Stimulated activated CD8-positive, alpha-beta memory T cell treated with anti-CD3 and anti-CD28 coated beads, Interleukin-7, amount 100 ng/mL, for 24 hours (primary cell): ENCODE measurements at regions not wholly inside any gene's neighbourhood (a gene's known extent, or its start where the extent isn't known, plus 50 kb on each side); places are given as distances from the start of the nearest gene placed in this dataset.
"Not testable (repeated sequence)": the region's sequence is repeated elsewhere in the genome, so short reads cannot be mapped to it uniquely, and the experiment has no call there.

Source experiments
- DNase-seq: peaks from one replicate; pipeline ENCODE4 v3.0.0-alpha.2; 2020; ENCODE audit warnings: low read depth

- no peak for DNase-seq
Observed at GRCh38 chr6:10177704-10178103, 237.2 kb downstream of the TFAP2A start.

DNA sequence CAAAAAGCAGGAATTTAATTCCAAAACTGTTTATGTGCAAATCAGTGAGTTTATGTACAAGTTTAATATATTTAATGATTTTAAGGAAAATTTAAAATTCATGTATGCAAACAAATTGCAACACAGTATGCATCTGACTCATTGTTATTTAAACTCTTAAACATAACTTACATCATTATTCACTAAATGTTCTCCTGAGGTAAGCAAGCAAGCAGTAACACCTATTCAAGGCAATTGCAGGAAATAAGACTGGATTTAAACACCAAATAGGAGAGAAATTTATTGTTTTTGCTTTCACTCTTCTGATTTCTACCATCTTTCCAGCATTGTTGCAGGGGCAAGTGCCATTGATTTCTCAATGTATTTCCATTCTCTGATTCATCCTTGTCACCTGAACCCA is 239.5 kb downstream of the TFAP2A start:
- DNase-seq = no peak

DNA sequence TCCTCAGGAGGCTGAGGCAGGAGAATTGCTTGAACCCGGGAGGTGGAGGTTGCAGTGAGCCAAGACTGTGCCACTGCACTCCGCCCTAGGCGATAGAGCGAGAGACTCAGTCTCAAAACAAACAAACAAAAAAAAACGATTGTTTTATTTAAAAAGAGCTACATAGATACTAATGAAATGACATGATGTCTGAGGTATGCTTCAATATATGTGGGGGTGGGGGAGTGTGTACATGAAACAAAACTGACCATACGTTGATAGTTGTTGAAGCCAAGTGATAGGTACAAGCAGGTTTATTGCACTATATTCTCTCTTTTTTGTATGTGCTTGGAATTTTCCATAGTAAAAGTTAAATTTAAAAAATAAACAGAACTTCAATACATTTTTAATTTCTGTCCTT is 240.1 kb downstream of the TFAP2A start:
- no peak for DNase-seq

GRCh38 chr6:10174056-10174455 is 240.8 kb downstream of the TFAP2A start:
- no peak for DNase-seq

DNA sequence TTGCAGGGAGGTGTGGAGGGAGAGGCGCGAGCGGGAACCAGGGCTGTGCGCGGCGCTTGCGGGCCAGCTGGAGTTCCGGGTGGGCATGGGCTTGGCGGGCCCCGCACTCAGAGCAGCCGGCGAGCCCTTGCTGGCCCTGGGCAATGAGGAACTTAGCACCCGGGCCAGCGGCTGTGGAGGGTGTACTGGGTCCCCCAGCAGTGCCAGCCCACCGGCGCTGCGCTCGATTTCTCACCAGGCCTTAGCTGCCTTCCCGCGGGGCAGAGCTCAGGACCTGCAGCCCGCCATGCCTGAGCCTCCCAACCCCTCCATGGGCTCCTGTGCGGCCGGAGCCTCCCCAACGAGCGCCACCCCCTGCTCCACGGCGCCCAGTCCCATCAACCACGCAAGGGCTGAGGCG is 243.2 kb downstream of the TFAP2A start:
- DNase-seq = not testable (repeated sequence)

- no peak for DNase-seq
Observed at GRCh38 chr6:10170816-10171215, 244.1 kb downstream of the TFAP2A start.

- no peak for DNase-seq
Observed at GRCh38 chr6:10166031-10166430, 248.8 kb downstream of the TFAP2A start.

DNA sequence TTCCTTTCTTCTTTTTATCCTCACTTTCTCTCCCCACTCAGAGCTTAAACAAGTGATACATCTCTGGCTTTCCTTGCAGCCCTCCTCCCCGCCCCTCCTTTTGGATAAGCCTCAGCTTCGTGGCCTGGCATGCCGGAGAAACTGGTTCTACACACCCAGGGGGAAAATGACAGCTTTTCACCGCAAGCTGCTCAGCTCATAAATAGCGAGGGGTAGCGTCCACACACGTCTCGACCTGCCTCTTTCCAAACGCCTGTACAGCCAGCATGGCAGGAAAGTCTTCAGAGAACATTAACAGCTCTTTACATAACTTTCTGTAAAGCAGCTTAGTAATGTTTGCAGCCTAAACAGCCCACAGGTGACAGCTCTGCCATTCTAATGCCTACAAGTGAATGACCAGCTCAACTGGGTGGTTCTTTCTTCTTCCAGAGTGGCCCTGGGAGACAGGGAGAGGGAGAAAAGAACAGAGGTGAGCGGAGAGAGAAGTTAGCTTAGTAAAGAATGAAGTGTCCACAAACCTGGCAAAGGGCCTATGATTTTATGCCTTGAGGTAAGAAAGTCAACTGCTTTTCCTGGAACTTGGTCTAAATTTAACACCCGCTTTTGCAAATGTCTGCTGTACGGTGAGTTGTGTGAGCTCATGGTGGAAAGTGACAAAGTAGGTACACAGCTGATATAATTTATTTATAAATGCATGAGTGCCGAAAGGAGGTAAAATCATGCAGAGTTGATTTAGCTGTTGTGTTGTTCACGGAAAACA is 251.5 kb downstream of the TFAP2A start:
- no peak for DNase-seq

DNA sequence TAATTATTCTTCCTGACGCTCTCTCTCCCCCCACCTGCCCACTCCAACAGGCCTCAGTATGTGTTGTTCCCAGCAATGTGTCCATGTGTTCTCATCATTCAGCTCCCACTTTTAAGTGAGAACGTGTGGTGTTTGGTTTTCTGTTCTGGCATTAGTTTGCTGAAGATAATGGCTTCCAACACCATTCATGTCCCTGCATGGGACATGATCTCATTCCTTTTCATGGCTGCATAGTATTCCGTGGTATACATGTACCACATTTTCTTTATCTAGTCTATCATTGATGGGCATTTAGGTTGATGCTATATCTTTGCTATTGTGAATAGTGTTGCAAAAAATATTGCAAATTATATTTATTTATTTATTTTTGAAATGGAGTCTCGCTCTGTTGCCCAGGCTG is 258.0 kb downstream of the TFAP2A start:
- DNase-seq = no peak

DNA sequence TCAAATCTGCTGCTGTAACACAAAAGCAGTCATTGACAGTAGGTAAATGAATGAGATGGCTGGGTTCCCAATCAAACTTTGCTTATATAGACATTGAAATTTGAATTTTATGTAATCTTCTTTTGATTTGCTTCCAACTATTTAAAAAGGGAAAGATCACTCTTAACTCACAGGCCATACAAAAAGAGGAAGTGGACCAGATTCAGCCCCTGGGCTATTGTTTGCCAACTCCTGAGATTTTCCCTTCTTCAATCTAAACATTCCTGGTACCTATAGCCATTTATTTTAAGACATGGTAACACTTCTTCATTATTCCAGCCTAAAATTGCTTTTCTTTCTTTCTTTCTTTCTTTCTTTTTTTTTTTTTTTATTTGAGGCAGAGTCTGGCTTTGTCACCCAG is 260.6 kb downstream of the TFAP2A start:
- no peak for DNase-seq

DNA sequence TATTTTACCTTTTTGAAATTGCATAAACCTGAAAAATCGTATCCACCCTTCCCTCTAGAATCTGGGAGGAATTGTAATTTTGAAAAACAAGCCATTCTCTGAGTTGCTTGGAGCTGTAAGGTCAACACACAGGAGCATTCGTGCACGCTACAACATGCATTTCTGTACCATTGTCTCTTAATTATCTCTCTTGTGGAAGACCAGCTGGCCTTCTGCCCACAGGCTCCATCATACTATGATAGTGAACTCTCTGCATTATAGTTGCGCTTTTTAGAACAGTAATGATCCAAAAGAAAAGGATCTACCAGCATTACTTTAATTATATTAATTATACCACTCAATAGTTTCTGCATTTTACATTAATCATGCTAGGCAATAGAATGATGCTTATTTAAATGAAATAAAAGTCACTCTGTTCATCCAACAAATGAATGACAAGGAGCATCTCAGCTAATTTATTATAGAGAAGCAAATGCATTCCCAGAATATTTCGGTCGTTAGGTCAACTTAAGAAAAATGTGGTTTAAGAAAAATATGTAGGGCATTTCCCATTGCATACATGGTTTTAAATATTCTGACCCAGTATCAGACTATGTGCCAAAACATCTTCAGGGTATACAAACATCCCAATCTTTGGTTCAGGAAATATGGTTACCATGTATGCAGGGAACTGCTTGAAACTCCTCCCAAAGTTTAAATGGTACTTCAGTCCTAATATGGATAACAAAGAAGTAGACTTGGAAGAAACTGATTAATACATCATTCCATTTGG is 263.5 kb downstream of the TFAP2A start:
- no peak for DNase-seq

DNA sequence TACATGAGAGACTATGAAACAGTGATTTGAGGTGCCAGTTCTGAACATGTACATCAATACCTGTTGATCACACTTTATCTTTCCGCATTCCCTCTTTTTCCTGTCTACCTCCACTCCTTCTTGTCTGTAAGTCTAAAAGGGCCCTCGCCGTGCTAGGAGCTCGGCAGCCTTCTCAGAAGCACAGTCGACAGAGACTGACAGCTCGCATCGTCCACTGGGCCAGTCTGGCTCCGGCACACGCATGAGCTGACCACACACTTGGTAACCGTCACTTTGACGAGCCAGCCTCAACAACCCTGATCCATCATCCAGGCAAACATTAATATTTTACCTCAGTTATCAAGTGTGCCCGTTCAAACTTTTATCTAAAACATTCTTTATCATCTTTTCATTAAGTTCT is 265.3 kb downstream of the TFAP2A start:
- DNase-seq = no peak

DNA sequence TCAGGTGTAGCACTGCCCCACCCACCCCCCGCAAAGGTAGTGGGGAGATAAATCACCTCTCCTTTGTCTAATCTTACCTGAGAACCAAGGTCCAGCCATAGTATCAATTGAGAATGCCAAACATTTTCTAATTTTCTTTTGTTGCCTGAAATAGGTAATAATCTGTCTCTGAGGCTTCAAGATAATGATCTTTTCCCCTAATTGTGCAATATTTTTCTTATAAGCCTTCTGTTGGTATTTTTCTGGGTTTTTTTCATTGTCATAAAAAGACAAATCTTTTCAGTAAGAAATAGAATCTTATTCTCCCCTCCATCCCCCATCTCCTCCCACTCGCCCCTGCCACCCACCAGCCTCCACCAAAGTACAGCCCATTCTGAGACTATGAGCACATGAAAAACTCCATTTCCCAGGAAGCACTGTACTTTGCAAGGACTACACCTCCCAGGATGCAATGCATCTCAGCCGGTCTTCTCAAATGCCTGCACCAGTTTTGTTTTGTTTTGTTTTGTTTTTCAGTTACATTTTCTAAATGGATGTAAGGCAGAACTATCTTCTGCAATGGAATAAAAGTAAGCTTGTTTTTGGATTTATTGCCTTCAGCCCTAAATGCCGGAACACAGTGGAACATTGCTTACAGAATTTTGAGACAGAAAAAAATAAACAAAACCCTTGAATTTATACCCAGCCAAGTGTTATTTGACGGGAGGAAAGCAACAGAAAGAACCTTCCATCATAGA is 268.0 kb downstream of the TFAP2A start:
- DNase-seq = no peak

DNA sequence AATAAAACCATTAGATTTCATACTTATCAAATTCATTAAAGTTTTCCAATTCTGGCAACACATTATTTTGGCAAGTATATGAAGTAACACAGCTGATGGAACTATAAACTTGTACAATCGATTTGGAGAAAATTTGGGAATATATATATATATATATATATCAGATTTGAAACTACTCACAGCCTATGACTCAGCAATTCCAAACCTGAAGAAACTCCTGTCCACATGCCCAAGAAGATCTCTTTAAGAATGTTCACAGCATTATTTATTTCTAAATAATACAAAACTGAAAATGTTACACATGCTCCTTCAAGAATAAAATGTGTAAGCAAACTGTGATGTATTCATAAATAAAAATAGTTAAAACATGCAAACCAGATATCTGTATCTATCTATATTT is 270.1 kb downstream of the TFAP2A start:
- DNase-seq = no peak

DNA sequence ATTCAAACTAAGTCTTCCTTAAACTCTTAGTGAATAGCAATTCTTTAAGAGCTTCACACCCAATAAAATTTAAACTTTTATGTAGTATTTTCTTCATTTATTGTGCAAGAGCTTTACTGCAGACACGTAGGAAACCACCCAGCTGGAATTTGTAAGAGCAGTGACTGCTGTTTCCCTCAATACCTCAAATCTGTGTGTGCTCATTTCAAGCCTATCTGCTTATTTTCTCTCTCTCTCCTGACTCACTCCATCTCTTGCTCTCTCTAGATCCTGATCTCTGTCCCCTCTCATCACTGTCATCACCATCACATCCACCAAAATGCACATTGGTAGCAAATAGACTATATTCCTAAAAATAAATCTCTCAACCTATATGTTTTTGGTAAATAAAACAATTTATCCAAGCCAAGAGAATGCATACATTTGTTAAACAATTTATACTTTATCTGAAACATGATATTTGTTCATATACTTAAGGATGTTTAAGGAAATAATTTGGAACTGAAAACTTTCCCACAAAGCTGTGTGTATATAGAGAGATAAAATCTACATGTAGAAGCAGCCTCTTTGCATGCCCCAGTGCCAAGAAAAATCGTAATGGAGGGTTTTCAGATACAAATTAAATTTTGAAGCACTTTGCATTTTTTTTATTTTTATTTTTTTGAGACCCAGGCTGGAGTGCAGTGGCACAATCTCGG is 273.0 kb downstream of the TFAP2A start:
- no peak for DNase-seq

- no peak for DNase-seq
Observed at GRCh38 chr6:10140824-10141223, 274.1 kb downstream of the TFAP2A start.

- no peak for DNase-seq
Observed at GRCh38 chr6:10140136-10140535, 274.7 kb downstream of the TFAP2A start.

DNA sequence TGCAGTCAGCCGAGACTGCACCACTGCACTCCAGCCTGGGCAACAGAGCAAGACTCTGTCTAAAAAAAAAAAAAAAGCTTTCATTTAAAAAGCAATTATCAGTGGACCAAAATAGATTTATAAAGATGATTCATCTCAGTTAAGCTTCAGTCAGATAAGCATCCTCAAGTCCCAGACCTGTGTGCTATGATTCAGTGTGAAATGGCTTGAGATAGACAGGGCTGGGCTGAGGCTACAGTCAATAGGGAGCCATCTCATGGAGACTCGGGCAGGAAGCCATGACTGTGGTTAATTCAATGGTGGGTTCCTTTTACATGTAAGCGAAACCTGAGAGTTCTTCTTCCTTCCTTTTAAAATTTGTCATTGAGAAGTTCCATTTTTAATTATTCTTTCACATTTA is 276.0 kb downstream of the TFAP2A start:
- DNase-seq = no peak

DNA sequence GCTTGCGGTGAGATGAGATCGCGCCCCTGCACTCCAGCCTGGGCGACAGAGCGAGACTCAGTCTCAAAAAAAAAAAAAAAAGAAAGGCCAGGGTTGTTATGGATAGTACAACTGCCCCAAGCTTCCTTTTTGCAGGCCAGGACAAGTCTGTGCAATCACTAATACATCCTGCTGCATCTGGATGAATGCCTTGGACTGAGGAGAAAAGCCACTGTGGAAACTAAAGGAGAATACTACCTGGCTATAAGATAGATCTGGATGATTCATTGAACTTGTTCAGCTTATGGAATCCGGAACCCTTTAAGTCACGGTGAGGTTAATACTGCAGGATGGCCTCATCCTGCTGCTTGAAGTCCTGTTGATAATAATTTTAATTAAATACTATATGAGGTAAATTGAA is 278.2 kb downstream of the TFAP2A start:
- DNase-seq = no peak

DNA sequence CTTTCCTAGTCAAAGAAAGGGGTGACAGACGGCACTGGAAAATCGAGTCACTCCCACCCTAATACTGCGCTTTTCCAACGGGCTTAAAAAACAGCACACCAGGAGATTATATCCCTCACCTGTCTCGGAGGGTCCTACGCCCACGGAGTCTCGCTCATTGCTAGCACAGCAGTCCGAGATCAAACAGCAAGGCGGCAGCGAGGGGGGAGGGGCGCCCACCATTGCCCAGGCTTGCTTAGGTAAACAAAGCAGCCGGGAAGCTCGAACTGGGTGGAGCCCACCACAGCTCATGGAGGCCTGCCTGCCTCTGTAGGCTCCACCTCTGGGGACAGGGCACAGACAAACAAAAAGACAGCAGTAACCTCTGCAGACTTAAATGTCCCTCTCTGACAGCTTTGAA is 280.7 kb downstream of the TFAP2A start:
- DNase-seq = not testable (repeated sequence)

GRCh38 chr6:10128721-10129120 is 286.2 kb downstream of the TFAP2A start:
- DNase-seq = no peak

GRCh38 chr6:10122164-10122563 is 292.7 kb downstream of the TFAP2A start:
- no peak for DNase-seq
